ENCODE measurements at regions not wholly inside any gene's neighbourhood (a gene's known extent, or its start where the extent isn't known, plus 50 kb on each side); places are given as distances from the start of the nearest gene placed in this dataset.

GRCh38 chrX:74251006-74251930 is 52.7 kb upstream of the ZCCHC13 start:
- no peak for DNase-seq (ENCODE audit: low spot score, unreplicated experiment)
- Mint-ChIP-seq H3K4me3 (ENCODE audit: low read depth) (no peak overlapping the region), H3K9me3 (ENCODE audit: low read depth) (no peaks in the 10 kb centered on the region), H3K36me3 (ENCODE audit: insufficient read depth) (peaks cover 11% of the 10 kb centered on the region), H3K4me1 (ENCODE audit: low read depth) (peaks cover 33% of the 10 kb centered on the region), H3K27ac (peak overlapping the region; percentile 94), H3K27me3 (no peaks in the 10 kb centered on the region)
- no peak for TF ChIP-seq CTCF (IDR thresholded peaks at IDR 0.05; ENCODE audit: unreplicated experiment)

- peak overlapping the region; percentile 94 for H3K27ac Mint-ChIP-seq
Observed at GRCh38 chrX:74250574-74250973, 53.4 kb upstream of the ZCCHC13 start.

GRCh38 chrX:74249963-74250362 is 54.0 kb upstream of the ZCCHC13 start:
- H3K4me3 Mint-ChIP-seq (ENCODE audit: low read depth), result peak overlapping the region; percentile 4
- H3K27ac Mint-ChIP-seq, result peak overlapping the region; percentile 94
- TF ChIP-seq CTCF (IDR thresholded peaks at IDR 0.05; ENCODE audit: unreplicated experiment), result no peak
- no peak for DNase-seq (ENCODE audit: low spot score, unreplicated experiment)
- peaks cover 9% of the 10 kb centered on the region for H3K36me3 Mint-ChIP-seq (ENCODE audit: insufficient read depth)
- no peaks in the 10 kb centered on the region for H3K27me3 Mint-ChIP-seq
- H3K4me1 Mint-ChIP-seq (ENCODE audit: low read depth), result peaks cover 33% of the 10 kb centered on the region
- H3K9me3 Mint-ChIP-seq (ENCODE audit: low read depth), result no peaks in the 10 kb centered on the region

More at GRCh38 chrX:74250574-74250973, 53.4 kb upstream of the ZCCHC13 start:
- Mint-ChIP-seq H3K36me3 (ENCODE audit: insufficient read depth) (peaks cover 8% of the 10 kb centered on the region), H3K4me3 (ENCODE audit: low read depth) (peak overlapping the region; percentile 33), H3K9me3 (ENCODE audit: low read depth) (no peaks in the 10 kb centered on the region), H3K4me1 (ENCODE audit: low read depth) (peaks cover 33% of the 10 kb centered on the region), H3K27me3 (no peaks in the 10 kb centered on the region)
- TF ChIP-seq CTCF (IDR thresholded peaks at IDR 0.05; ENCODE audit: unreplicated experiment), result no peak
- DNase-seq (ENCODE audit: low spot score, unreplicated experiment), result no peak

- H3K4me1 Mint-ChIP-seq (ENCODE audit: low read depth), result peaks cover 30% of the 10 kb centered on the region
- peak overlapping the region; percentile 7 for H3K4me3 Mint-ChIP-seq (ENCODE audit: low read depth)
- H3K27ac Mint-ChIP-seq, result peak overlapping the region; percentile 80
- DNase-seq (ENCODE audit: low spot score, unreplicated experiment), result no peak
- no peak for TF ChIP-seq CTCF (IDR thresholded peaks at IDR 0.05; ENCODE audit: unreplicated experiment)
- H3K36me3 Mint-ChIP-seq (ENCODE audit: insufficient read depth), result peaks cover 9% of the 10 kb centered on the region
- H3K9me3 Mint-ChIP-seq (ENCODE audit: low read depth), result no peaks in the 10 kb centered on the region
- H3K27me3 Mint-ChIP-seq, result no peaks in the 10 kb centered on the region
Observed at GRCh38 chrX:74248889-74249288, 55.1 kb upstream of the ZCCHC13 start.

- Mint-ChIP-seq H3K4me1 (ENCODE audit: low read depth) (peaks cover 30% of the 10 kb centered on the region), H3K27ac (no peak overlapping the region), H3K4me3 (ENCODE audit: low read depth) (no peak overlapping the region), H3K27me3 (no peaks in the 10 kb centered on the region), H3K9me3 (ENCODE audit: low read depth) (no peaks in the 10 kb centered on the region), H3K36me3 (ENCODE audit: insufficient read depth) (peaks cover 8% of the 10 kb centered on the region)
- no peak for TF ChIP-seq CTCF (IDR thresholded peaks at IDR 0.05; ENCODE audit: unreplicated experiment)
- no peak for DNase-seq (ENCODE audit: low spot score, unreplicated experiment)
Observed at GRCh38 chrX:74246524-74246923, 57.5 kb upstream of the ZCCHC13 start.
